ENCODE measurements at regions not wholly inside any gene's neighbourhood (a gene's known extent, or its start where the extent isn't known, plus 50 kb on each side); places are given as distances from the start of the nearest gene placed in this dataset.

DNA sequence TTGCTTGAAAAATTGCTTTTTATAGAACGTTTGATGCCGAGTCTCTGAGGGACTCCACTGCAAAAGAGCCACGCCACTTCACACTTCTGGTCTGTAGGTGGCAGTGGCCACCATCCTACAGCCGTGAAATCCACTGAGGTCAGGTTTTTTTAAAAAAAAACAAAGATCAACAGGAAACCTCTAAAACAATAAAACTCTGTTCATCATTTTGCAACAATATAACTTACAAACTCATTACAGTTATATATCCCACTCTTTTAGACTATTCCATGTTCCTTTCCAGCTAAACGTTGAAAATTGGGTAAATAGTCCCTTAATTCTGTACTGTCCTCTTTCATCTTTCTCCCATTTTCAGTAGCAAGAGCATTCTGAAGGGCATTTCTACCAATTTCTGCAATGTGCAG is 64.6 kb upstream of the FMN2 start:
- peak; percentile 61 to 63 for DNase-seq (ENCODE audit: low read depth in 2 of 2)

DNA sequence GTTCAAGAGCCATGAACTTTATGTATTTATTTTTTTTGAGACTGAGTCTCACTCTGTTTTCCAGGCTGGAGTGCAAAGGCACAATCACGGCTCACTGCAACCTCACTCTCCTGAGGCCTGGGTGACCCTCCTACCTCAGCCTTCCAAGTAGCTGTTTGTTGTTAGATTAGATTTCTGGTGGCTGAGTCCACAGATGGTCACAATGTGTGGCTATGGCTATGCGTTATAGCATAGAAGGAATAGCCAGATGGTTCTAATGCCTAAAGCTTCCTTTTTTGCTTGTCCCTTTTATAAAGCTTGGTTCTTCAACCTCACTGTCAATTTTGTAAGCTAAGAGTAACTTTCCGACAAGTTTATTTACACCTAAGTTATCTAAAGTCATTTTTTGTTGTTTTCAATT is 62.3 kb upstream of the FMN2 start:
- DNase-seq (ENCODE audit: low read depth in 2 of 2), result no peak

DNA sequence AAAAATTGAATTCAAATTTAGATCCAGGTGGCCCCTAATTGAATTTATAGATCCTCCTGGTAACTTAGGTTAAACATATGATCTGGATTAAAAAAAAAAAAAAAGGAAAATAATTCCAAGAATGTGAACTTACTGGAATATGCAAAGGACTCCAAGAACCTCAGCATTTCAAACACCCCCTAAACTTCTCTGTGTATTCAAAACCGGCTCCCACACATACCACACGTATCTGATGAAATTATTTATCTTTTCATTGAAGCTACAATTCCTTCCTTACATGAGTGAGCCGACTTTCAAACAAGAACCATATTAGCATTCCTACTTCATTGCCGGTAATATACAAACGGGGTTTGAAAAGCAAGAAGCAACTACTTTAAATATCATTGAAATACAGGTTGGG is 61.4 kb upstream of the FMN2 start:
- no peak for DNase-seq (ENCODE audit: low read depth in 2 of 2)

- DNase-seq (ENCODE audit: low read depth in 2 of 2), result peak; percentile 35 to 96
Measured at GRCh38 chr1:240031009-240031408, 60.7 kb upstream of the FMN2 start.

DNA sequence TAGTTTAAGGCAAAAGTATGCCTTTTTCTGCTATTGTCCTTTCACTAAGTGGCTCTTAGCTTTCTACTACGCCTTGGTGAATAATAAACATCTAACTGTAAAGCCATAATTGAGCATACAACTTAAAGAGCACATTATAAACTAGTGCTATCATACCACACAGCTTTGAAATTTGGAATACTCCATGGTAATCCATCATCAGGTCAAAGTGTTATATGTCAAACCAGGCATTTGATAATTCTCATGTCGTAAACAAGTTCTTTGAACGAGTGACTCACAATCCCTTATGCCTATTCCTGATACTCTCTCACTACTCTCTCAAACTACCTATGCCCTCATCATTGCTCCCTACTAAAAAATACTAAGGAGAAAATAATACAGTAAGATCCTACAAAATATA is 60.3 kb upstream of the FMN2 start:
- peak; percentile 3 to 75 for DNase-seq (ENCODE audit: low read depth in 2 of 2)

DNA sequence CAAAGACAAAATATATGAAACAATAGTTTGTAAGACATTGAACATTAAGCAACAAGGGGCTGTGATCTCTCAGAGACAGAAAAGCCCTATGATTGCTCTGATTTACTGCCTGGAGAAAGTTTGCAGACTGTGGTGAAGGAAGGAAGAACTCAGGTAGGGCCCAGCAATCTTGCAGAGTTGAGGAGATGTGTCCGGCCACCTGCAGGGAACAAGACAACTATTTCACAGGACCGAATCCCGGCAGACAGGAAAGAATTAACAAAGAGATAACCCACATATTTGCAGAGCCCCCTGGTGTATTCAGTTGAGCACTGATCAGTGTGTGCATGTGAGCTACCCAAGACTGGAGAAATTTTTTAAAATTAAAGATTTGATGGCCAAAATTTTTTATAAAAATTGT is 58.3 kb upstream of the FMN2 start:
- DNase-seq (ENCODE audit: low read depth in 2 of 2), result no peak

- DNase-seq (ENCODE audit: low read depth in 2 of 2), result no peak
Measured at GRCh38 chr1:240036526-240036925, 55.2 kb upstream of the FMN2 start.

Data from lung microvascular endothelial cell (primary cell).